Esophagus squamous epithelium (tissue), 4 donors: ENCODE measurements at regions not wholly inside any gene's neighbourhood (a gene's known extent, or its start where the extent isn't known, plus 50 kb on each side); places are given as distances from the start of the nearest gene placed in this dataset.
"Not testable (repeated sequence)": the region's sequence is repeated elsewhere in the genome, so short reads cannot be mapped to it uniquely, and the experiment has no call there.

Experiments
- POLR2A ChIP-seq, 4 donors: fragments of 450-650 bp; IDR thresholded peaks; one replicate each; pipeline ENCODE4 v1.6.1; 2017; ENCODE audit warnings: antibody characterized with exemption in 4 of 4, mild to moderate bottlenecking in 4 of 4, moderate library complexity in 3 of 4
- TF ChIP-seq, protein P1 (sequence below), 6 experiments: fragments of 450-650 bp in 4 of 6; fragments of 200-600 bp in 2 of 6; sonication (generic) in 2 of 6; IDR thresholded peaks; one replicate each; pipeline ENCODE4 v1.5.1; 2016 to 2019; ENCODE audit warnings: antibody characterized with exemption in 6 of 6, mild to moderate bottlenecking in 4 of 6, moderate library complexity in 4 of 6

DNA sequence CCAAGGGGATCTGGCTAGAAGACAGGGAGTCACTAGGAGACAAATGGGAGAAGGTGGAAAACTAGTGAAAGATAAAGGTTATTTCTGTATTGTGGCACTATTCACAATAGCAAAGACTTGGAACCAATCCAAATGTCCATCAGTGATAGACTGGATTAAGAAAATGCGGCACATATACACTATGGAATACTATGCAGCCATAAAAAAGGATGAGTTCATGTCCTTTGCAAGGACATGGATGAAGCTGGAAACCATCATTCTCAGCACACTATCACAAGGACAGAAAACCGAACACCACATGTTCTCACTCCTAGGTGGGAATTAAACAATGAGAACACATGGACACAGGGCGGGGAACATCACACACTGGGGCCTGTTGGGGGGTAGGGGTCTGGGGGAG is 282.4 kb upstream of the TAC1 start:
- not testable (repeated sequence) for TF ChIP-seq POLR2A (IDR thresholded peaks at IDR 0.05)
- TF ChIP-seq, protein P1, sequence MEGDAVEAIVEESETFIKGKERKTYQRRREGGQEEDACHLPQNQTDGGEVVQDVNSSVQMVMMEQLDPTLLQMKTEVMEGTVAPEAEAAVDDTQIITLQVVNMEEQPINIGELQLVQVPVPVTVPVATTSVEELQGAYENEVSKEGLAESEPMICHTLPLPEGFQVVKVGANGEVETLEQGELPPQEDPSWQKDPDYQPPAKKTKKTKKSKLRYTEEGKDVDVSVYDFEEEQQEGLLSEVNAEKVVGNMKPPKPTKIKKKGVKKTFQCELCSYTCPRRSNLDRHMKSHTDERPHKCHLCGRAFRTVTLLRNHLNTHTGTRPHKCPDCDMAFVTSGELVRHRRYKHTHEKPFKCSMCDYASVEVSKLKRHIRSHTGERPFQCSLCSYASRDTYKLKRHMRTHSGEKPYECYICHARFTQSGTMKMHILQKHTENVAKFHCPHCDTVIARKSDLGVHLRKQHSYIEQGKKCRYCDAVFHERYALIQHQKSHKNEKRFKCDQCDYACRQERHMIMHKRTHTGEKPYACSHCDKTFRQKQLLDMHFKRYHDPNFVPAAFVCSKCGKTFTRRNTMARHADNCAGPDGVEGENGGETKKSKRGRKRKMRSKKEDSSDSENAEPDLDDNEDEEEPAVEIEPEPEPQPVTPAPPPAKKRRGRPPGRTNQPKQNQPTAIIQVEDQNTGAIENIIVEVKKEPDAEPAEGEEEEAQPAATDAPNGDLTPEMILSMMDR (IDR thresholded peaks at IDR 0.05), result not testable (repeated sequence)
